HepG2 (cell line): ENCODE measurements at regions not wholly inside any gene's neighbourhood (a gene's known extent, or its start where the extent isn't known, plus 50 kb on each side); places are given as distances from the start of the nearest gene placed in this dataset.

Experiments used
- CHD2 ChIP-seq: IDR thresholded peaks from 2 replicates; pipeline ENCODE4 v1.6.1; 2011; ENCODE audit warnings: low read depth, low read length, improper control_type of control experiment
- EP300 ChIP-seq, 3 experiments: sonication (generic) in 1 of 3; formaldehyde crosslinking in 1 of 3; IDR thresholded peaks; 2 replicates each; pipeline versions ENCODE4 v1.5.1 to v1.6.1; 2011 to 2020; ENCODE audit warnings: low read depth in 2 of 3, low read length in 2 of 3, borderline replicate concordance in 1 of 3, improper control_type of control experiment in 1 of 3, mild to moderate bottlenecking in 1 of 3, missing genetic modification reagents in 1 of 3, moderate library complexity in 1 of 3
- KDM1A ChIP-seq: IDR thresholded peaks from 2 replicates; pipeline ENCODE4 v1.6.1; 2016; ENCODE audit warnings: missing compliant biosample characterization
- MAFK ChIP-seq, 2 experiments: IDR thresholded peaks in 1 of 2; conservative IDR thresholded peaks in 1 of 2; 2 replicates each; pipeline ENCODE4 v1.6.1; 2011; ENCODE audit warnings: improper control_type of control experiment in 2 of 2, low read length in 2 of 2
- RBAK ChIP-seq: sonication (generic); formaldehyde crosslinking; IDR thresholded peaks from 2 replicates; pipeline ENCODE4 v1.5.1; 2020; ENCODE audit warnings: mild to moderate bottlenecking, missing genetic modification reagents
- SAFB2 ChIP-seq: sonication (generic); formaldehyde crosslinking; IDR thresholded peaks from 2 replicates; pipeline ENCODE4 v1.5.1; 2020; ENCODE audit warnings: missing genetic modification reagents, low read depth, mild to moderate bottlenecking, borderline replicate concordance
- TRIM24 ChIP-seq: sonication (generic); formaldehyde crosslinking; IDR thresholded peaks from 2 replicates; pipeline ENCODE4 v1.8.0; 2022; ENCODE audit warnings: mild to moderate bottlenecking, missing genetic modification reagents
- TF ChIP-seq, protein P1 (sequence below): sonication (generic); formaldehyde crosslinking; IDR thresholded peaks from 2 replicates; pipeline ENCODE4 v1.5.0; 2020; ENCODE audit warnings: mild to moderate bottlenecking, missing genetic modification reagents, moderate library complexity
- TF ChIP-seq, protein P2 (sequence below), 2 experiments: IDR thresholded peaks; 2 replicates each; pipeline ENCODE4 v1.6.1; 2011 to 2012; ENCODE audit warnings: low read length in 2 of 2, borderline replicate concordance in 1 of 2, low read depth in 1 of 2, mild to moderate bottlenecking in 1 of 2, moderate library complexity in 1 of 2
- TF ChIP-seq, protein P3 (sequence below): sonication (generic); formaldehyde crosslinking; IDR thresholded peaks from 2 replicates; pipeline ENCODE4 v1.4.0; 2020; ENCODE audit warnings: missing genetic modification reagents
- TF ChIP-seq, protein P4 (sequence below): sonication (generic); formaldehyde crosslinking; IDR thresholded peaks from 2 replicates; pipeline ENCODE4 v1.5.1; 2020; ENCODE audit warnings: mild to moderate bottlenecking, missing genetic modification reagents, moderate library complexity

DNA sequence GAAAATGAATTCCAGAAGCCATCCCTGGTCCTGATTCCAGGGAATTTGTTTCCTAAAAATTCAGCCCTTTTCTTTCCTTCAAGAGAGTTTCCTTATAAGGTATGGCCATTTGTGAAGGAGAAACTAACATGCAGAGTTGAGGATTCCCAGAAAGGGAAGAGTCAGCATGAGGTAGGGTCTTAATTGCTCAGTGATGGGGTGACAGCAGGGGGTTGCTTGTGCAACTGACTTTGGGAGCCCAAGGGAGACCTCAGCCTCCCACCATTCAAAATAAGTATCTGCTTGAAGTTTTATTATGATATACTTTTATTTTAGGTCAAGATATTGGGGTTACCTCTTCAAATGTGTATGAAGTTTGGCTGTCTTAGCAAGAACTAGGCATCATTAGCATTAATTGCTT lies 74.9 kb upstream of the CELF4 start:
- TF ChIP-seq CHD2 (no peak), KDM1A (CRISPR knock-in tag) (no peak), TRIM24 (CRISPR knock-in tag) (no peak), RBAK (CRISPR knock-in tag) (no peak), EP300 (IDR thresholded peaks at IDR 0.05; ENCODE audit: low read depth in 2 of 2, low read length in 2 of 2) (no peak), EP300 (CRISPR knock-in tag; IDR thresholded peaks at IDR 0.05; ENCODE audit: borderline replicate concordance) (no peak), MAFK (conservative IDR thresholded peaks at IDR 0.05 in 1 of 2, IDR thresholded peaks at IDR 0.05 in 1 of 2; ENCODE audit: low read length in 2 of 2) (no peak), SAFB2 (CRISPR knock-in tag) (no peak)
- TF ChIP-seq, protein P1, sequence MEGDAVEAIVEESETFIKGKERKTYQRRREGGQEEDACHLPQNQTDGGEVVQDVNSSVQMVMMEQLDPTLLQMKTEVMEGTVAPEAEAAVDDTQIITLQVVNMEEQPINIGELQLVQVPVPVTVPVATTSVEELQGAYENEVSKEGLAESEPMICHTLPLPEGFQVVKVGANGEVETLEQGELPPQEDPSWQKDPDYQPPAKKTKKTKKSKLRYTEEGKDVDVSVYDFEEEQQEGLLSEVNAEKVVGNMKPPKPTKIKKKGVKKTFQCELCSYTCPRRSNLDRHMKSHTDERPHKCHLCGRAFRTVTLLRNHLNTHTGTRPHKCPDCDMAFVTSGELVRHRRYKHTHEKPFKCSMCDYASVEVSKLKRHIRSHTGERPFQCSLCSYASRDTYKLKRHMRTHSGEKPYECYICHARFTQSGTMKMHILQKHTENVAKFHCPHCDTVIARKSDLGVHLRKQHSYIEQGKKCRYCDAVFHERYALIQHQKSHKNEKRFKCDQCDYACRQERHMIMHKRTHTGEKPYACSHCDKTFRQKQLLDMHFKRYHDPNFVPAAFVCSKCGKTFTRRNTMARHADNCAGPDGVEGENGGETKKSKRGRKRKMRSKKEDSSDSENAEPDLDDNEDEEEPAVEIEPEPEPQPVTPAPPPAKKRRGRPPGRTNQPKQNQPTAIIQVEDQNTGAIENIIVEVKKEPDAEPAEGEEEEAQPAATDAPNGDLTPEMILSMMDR: no peak
- TF ChIP-seq, protein P2, sequence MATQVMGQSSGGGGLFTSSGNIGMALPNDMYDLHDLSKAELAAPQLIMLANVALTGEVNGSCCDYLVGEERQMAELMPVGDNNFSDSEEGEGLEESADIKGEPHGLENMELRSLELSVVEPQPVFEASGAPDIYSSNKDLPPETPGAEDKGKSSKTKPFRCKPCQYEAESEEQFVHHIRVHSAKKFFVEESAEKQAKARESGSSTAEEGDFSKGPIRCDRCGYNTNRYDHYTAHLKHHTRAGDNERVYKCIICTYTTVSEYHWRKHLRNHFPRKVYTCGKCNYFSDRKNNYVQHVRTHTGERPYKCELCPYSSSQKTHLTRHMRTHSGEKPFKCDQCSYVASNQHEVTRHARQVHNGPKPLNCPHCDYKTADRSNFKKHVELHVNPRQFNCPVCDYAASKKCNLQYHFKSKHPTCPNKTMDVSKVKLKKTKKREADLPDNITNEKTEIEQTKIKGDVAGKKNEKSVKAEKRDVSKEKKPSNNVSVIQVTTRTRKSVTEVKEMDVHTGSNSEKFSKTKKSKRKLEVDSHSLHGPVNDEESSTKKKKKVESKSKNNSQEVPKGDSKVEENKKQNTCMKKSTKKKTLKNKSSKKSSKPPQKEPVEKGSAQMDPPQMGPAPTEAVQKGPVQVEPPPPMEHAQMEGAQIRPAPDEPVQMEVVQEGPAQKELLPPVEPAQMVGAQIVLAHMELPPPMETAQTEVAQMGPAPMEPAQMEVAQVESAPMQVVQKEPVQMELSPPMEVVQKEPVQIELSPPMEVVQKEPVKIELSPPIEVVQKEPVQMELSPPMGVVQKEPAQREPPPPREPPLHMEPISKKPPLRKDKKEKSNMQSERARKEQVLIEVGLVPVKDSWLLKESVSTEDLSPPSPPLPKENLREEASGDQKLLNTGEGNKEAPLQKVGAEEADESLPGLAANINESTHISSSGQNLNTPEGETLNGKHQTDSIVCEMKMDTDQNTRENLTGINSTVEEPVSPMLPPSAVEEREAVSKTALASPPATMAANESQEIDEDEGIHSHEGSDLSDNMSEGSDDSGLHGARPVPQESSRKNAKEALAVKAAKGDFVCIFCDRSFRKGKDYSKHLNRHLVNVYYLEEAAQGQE (IDR thresholded peaks at IDR 0.05; ENCODE audit: borderline replicate concordance in 1 of 2, low read depth in 1 of 2, low read length in 2 of 2): no peak
- TF ChIP-seq, protein P3, sequence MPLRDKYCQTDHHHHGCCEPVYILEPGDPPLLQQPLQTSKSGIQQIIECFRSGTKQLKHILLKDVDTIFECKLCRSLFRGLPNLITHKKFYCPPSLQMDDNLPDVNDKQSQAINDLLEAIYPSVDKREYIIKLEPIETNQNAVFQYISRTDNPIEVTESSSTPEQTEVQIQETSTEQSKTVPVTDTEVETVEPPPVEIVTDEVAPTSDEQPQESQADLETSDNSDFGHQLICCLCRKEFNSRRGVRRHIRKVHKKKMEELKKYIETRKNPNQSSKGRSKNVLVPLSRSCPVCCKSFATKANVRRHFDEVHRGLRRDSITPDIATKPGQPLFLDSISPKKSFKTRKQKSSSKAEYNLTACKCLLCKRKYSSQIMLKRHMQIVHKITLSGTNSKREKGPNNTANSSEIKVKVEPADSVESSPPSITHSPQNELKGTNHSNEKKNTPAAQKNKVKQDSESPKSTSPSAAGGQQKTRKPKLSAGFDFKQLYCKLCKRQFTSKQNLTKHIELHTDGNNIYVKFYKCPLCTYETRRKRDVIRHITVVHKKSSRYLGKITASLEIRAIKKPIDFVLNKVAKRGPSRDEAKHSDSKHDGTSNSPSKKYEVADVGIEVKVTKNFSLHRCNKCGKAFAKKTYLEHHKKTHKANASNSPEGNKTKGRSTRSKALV (CRISPR knock-in tag): no peak
- TF ChIP-seq, protein P4, sequence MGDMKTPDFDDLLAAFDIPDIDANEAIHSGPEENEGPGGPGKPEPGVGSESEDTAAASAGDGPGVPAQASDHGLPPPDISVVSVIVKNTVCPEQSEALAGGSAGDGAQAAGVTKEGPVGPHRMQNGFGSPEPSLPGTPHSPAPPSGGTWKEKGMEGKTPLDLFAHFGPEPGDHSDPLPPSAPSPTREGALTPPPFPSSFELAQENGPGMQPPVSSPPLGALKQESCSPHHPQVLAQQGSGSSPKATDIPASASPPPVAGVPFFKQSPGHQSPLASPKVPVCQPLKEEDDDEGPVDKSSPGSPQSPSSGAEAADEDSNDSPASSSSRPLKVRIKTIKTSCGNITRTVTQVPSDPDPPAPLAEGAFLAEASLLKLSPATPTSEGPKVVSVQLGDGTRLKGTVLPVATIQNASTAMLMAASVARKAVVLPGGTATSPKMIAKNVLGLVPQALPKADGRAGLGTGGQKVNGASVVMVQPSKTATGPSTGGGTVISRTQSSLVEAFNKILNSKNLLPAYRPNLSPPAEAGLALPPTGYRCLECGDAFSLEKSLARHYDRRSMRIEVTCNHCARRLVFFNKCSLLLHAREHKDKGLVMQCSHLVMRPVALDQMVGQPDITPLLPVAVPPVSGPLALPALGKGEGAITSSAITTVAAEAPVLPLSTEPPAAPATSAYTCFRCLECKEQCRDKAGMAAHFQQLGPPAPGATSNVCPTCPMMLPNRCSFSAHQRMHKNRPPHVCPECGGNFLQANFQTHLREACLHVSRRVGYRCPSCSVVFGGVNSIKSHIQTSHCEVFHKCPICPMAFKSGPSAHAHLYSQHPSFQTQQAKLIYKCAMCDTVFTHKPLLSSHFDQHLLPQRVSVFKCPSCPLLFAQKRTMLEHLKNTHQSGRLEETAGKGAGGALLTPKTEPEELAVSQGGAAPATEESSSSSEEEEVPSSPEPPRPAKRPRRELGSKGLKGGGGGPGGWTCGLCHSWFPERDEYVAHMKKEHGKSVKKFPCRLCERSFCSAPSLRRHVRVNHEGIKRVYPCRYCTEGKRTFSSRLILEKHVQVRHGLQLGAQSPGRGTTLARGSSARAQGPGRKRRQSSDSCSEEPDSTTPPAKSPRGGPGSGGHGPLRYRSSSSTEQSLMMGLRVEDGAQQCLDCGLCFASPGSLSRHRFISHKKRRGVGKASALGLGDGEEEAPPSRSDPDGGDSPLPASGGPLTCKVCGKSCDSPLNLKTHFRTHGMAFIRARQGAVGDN: no peak
